NK-92 (cell line): ENCODE measurements at regions not wholly inside any gene's neighbourhood (a gene's known extent, or its start where the extent isn't known, plus 50 kb on each side); places are given as distances from the start of the nearest gene placed in this dataset.

Experiments used
- DNase-seq: peaks from one replicate; lab custom pipeline; 2025; ENCODE audit not compliant: unreplicated experiment; lab: John Stamatoyannopoulos, UW

- no peak for DNase-seq
Observed at GRCh38 chr13:40103864-40104263, 448.4 kb downstream of the COG6 start.

- DNase-seq: no peak
Observed at GRCh38 chr13:40105231-40105630, 449.8 kb downstream of the COG6 start.

- DNase-seq: no peak
Observed at GRCh38 chr13:40109351-40109844, 453.9 kb downstream of the COG6 start.

- no peak for DNase-seq
Observed at GRCh38 chr13:40113643-40114304, 458.3 kb downstream of the COG6 start.

GRCh38 chr13:40114305-40114896 lies 458.9 kb downstream of the COG6 start:
- DNase-seq: no peak

- no peak for DNase-seq
Observed at GRCh38 chr13:40115426-40115825, 460.0 kb downstream of the COG6 start.

GRCh38 chr13:40116008-40116407 lies 460.5 kb downstream of the COG6 start:
- no peak for DNase-seq

GRCh38 chr13:40118337-40118736 lies 462.9 kb downstream of the COG6 start:
- DNase-seq: no peak

GRCh38 chr13:40119852-40120251 lies 464.4 kb downstream of the COG6 start:
- DNase-seq: no peak

- no peak for DNase-seq
Observed at GRCh38 chr13:40120288-40120687, 464.8 kb downstream of the COG6 start.

GRCh38 chr13:40120781-40121180 lies 465.3 kb downstream of the COG6 start:
- DNase-seq: no peak

GRCh38 chr13:40121722-40122121 lies 466.3 kb downstream of the COG6 start:
- DNase-seq: no peak

GRCh38 chr13:40123962-40124632 lies 468.6 kb downstream of the COG6 start:
- DNase-seq: no peak

GRCh38 chr13:40124633-40125015 lies 469.2 kb downstream of the COG6 start:
- no peak for DNase-seq

- no peak for DNase-seq
Observed at GRCh38 chr13:40125336-40125735, 469.9 kb downstream of the COG6 start.

GRCh38 chr13:40126306-40127085 lies 471.0 kb downstream of the COG6 start:
- no peak for DNase-seq

- no peak for DNase-seq
Observed at GRCh38 chr13:40127476-40127875, 472.0 kb downstream of the COG6 start.

GRCh38 chr13:40127925-40128324 lies 472.5 kb downstream of the COG6 start:
- DNase-seq: no peak

GRCh38 chr13:40129467-40129866 lies 474.0 kb downstream of the COG6 start:
- no peak for DNase-seq

- no peak for DNase-seq
Observed at GRCh38 chr13:40130871-40131636, 475.6 kb downstream of the COG6 start.

GRCh38 chr13:40132249-40132648 lies 476.8 kb downstream of the COG6 start:
- no peak for DNase-seq
